Coronary artery (tissue), 2 donors: ENCODE measurements at regions not wholly inside any gene's neighbourhood (a gene's known extent, or its start where the extent isn't known, plus 50 kb on each side); places are given as distances from the start of the nearest gene placed in this dataset.

ENCODE experiments used
- DNase-seq: peaks from one replicate; pipeline ENCODE4 v3.0.0-alpha.2; 2017; ENCODE audit warnings: low spot score
- H3K27ac ChIP-seq, 2 donors: fragments of 200-600 bp; sonication (generic); one replicate each; pipeline ENCODE4 v1.5.1; 2016 to 2019
- H3K4me3 ChIP-seq: fragments of 200-600 bp; sonication (generic); 2 replicates; pipeline ENCODE4 v1.5.1; 2016; ENCODE audit warnings: mild to moderate bottlenecking, moderate library complexity
- CTCF ChIP-seq: fragments of 200-600 bp; sonication (generic); IDR thresholded peaks from one replicate; pipeline ENCODE4 v1.5.1; 2019; ENCODE audit warnings: antibody characterized with exemption

GRCh38 chr10:60649485-60650377, 128.5 kb upstream of the CDK1 start:
- H3K4me3 ChIP-seq = no peak overlapping the region
- H3K27ac ChIP-seq = no peak overlapping the region
- no peak for DNase-seq
- TF ChIP-seq CTCF = no peak

GRCh38 chr10:60648761-60649160, 129.5 kb upstream of the CDK1 start:
- Histone ChIP-seq H3K27ac (no peak overlapping the region), H3K4me3 (no peak overlapping the region)
- DNase-seq = no peak
- TF ChIP-seq CTCF = no peak

GRCh38 chr10:60646966-60647796, 131.1 kb upstream of the CDK1 start:
- H3K27ac ChIP-seq = no peak overlapping the region
- DNase-seq = no peak
- no peak overlapping the region for H3K4me3 ChIP-seq

GRCh38 chr10:60645980-60646379, 132.3 kb upstream of the CDK1 start:
- H3K27ac ChIP-seq = no peak overlapping the region
- no peak for TF ChIP-seq CTCF

More at GRCh38 chr10:60646966-60647796, 131.1 kb upstream of the CDK1 start:
- peak; percentile 59 for TF ChIP-seq CTCF

GRCh38 chr10:60644436-60645130, 133.7 kb upstream of the CDK1 start:
- no peak for TF ChIP-seq CTCF

More at GRCh38 chr10:60645980-60646379, 132.3 kb upstream of the CDK1 start:
- H3K4me3 ChIP-seq = no peak overlapping the region
- DNase-seq = no peak

GRCh38 chr10:60643874-60644273, 134.4 kb upstream of the CDK1 start:
- Histone ChIP-seq H3K4me3 (no peak overlapping the region), H3K27ac (no peak overlapping the region)
- no peak for DNase-seq
- no peak for TF ChIP-seq CTCF

More at GRCh38 chr10:60644436-60645130, 133.7 kb upstream of the CDK1 start:
- H3K4me3 ChIP-seq = no peak overlapping the region
- no peak for DNase-seq
- no peak overlapping the region for H3K27ac ChIP-seq
